RWPE1 (cell line): ENCODE measurements at regions not wholly inside any gene's neighbourhood (a gene's known extent, or its start where the extent isn't known, plus 50 kb on each side); places are given as distances from the start of the nearest gene placed in this dataset.

Experiments used
- CTCF ChIA-PET: fragments of 350-600 bp; sonication (Branson Sonifier 250); formaldehyde crosslinking; extraction: SDS; loops from one replicate; lab custom pipeline; 2021; lab: Yijun Ruan, JAX
- POLR2A ChIA-PET: fragments of 400-600 bp; formaldehyde crosslinking; extraction: SDS; loops from one replicate; lab custom pipeline; 2020; ENCODE audit warnings: antibody characterized with exemption; ENCODE audit not compliant: low non-redundant PET; lab: Yijun Ruan, JAX
- DNase-seq: peaks from one replicate; pipeline ENCODE4 v3.0.0; 2012; ENCODE audit warnings: low spot score
- H3K27ac ChIP-seq: fragments of 450-650 bp; 2 replicates; pipeline ENCODE4 v1.5.1; 2017
- TF ChIP-seq, protein P1 (sequence below): fragments of 450-650 bp; conservative IDR thresholded peaks from 2 replicates; pipeline ENCODE4 v1.5.1; 2017; ENCODE audit warnings: low read depth, mild to moderate bottlenecking

DNA sequence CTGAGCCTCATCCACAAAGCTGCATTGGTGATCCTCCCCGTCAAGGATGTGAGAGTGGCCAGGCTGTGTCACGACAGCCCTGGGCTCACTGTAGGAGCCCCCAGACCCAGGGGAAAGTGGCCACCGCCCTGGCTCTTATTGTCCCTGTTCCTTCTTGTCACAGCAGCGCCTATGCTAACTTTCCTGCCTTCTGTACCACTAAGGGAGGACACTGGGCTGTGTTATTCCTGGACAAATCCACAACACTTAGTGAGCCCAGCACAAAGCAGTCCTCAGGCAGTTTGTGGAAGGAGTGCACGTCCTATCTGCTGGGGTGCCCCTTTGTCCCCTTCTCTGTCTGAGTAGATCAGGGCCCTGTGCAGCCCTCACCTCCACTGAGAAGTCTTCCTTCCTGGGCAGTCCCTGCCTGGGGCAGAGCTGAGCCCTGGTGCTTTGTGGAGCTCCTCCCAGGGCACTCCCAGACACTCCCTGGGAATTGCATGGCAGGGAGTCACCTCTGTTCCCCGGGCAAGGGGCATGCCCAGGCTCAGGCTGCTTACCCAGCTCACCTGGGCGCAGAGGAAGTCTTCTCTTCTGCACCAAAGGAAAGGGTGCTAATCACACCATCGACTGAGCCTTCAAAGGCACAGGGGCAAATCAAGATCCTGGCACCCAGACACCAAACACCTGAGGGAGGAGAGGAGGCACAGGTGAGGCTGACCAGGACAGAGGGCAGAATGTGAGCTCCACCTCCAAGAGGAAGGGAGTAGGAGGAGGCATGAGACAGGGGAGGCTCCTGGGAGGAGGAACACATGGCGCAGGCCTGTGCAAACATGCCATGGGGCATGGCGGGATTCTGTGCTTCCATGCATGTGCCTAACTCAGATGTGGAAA, 138.7 kb downstream of the KLF13 start:
- ChIA-PET CTCF (interaction anchor here (0.6 to 1.5 kb wide), 2 partner anchors 8 to 24 kb away, joined by 3 read pairs; no protein-coding TSS in a partner anchor), POLR2A (no interaction called here)
- TF ChIP-seq, protein P1, sequence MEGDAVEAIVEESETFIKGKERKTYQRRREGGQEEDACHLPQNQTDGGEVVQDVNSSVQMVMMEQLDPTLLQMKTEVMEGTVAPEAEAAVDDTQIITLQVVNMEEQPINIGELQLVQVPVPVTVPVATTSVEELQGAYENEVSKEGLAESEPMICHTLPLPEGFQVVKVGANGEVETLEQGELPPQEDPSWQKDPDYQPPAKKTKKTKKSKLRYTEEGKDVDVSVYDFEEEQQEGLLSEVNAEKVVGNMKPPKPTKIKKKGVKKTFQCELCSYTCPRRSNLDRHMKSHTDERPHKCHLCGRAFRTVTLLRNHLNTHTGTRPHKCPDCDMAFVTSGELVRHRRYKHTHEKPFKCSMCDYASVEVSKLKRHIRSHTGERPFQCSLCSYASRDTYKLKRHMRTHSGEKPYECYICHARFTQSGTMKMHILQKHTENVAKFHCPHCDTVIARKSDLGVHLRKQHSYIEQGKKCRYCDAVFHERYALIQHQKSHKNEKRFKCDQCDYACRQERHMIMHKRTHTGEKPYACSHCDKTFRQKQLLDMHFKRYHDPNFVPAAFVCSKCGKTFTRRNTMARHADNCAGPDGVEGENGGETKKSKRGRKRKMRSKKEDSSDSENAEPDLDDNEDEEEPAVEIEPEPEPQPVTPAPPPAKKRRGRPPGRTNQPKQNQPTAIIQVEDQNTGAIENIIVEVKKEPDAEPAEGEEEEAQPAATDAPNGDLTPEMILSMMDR, result no peak
- H3K27ac ChIP-seq, result peak overlapping the region; percentile 90
- DNase-seq, result peak; percentile 88

GRCh38 chr15:31467361-31467760, 140.7 kb downstream of the KLF13 start:
- CTCF ChIA-PET, result no interaction called here
- POLR2A ChIA-PET, result no interaction called here
- DNase-seq, result no peak
- TF ChIP-seq, protein P1, result no peak
- H3K27ac ChIP-seq, result no peak overlapping the region

DNA sequence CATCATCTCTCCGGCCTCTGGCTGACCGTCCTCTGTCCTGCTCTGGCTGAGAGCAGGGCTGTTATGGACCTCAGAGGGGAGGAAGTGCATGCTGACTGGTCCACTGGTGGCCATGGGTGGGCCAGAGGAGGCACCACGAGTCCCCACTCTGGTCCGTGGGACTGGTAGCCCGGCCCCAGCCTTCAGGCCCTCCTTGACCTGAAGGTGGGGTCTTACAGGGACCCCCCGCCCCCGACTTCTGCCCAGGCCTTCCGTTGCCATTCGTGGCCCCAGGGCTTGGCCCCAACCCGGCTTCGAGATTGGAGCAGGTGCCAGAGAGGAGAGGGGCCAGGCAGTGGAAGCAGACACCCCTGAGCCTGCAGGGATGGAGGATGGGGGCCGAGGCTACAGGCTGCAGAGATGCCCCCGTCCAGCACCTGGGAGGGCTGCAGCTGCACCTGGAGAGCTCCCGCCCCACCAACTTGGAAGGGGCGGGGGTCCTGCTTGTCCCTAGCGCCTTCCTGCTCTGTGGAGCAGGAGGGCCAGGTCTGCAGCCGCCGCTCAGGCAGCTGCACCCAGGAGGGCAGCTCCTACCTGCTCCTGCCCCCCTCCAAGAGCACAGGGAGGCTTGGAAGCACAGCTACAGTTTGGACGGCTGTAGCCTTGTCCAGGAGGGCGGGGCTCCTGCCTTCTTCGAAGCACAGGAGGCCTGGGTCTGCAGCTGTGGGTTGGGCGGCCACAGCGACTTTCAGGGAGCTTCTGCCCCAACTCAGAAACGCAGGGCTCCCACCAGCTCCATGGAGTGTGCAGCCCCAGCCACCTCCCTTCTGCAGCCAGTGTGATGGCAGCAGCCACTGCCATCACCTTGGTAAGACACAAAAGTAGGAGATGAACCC, 142.5 kb downstream of the KLF13 start:
- POLR2A ChIA-PET, result no interaction called here
- CTCF ChIA-PET, result no interaction called here
- DNase-seq, result no peak
- TF ChIP-seq, protein P1, result no peak
- H3K27ac ChIP-seq, result no peak overlapping the region

DNA sequence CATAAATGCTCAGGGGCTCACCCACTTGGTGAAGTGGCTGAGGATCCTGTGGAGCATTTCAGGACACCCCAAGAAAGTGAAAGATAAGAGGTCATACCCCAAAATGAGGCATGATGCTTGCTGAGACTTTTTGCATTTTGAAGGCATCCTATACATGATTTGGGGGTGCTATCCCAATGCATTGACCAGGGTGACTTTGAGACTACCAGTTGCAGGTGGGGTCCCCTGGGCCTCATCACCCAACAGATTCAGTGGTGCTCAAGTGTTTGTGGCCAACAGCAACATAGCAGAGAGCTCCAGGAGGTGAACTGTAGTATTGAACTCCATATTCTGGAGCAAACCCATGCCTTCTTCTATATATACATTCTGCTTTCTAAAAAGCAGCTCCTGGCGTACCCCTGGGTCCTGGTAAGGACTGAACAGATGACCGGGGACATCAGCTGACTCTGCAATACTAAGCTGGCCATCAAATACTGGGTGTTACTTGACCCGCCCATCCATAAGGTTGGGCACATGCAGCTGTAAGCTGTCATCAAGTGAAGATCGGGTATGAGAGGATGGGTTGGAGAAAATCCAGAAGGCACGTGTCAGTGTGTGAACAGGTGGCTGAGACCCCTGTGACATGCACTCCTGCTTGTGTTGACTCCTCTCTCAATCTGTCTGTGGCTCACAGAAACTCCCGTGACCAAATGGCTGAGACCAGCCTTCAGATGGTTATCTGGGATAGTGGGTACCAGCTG, 143.3 kb downstream of the KLF13 start:
- H3K27ac ChIP-seq, result no peak overlapping the region
- TF ChIP-seq, protein P1, result no peak
- POLR2A ChIA-PET, result no interaction called here
- no peak for DNase-seq
- CTCF ChIA-PET, result no interaction called here

- H3K27ac ChIP-seq, result no peak overlapping the region
- ChIA-PET CTCF (interaction anchor here (0.7 kb wide), 1 partner anchor 138 kb away, joined by 3 read pairs; no protein-coding TSS in a partner anchor), POLR2A (no interaction called here)
- TF ChIP-seq, protein P1, result no peak
- DNase-seq, result no peak
These were observed 144.1 kb downstream of the KLF13 start for GRCh38 chr15:31470756-31471155.
